Body of pancreas (tissue), 4 donors: ENCODE measurements at regions not wholly inside any gene's neighbourhood (a gene's known extent, or its start where the extent isn't known, plus 50 kb on each side); places are given as distances from the start of the nearest gene placed in this dataset.

Experiments
- ATAC-seq: fragments of 150-250 bp; one replicate; pipeline ENCODE4 v1.9.1; 2016
- DNase-seq, 4 donors: peaks; one replicate each; pipeline ENCODE4 v3.0.0-alpha.2; 2019
- H3K27ac ChIP-seq, 4 donors: fragments of 200-600 bp; sonication (generic); 1 replicate in 3 of 4; 2 replicates in 1 of 4; pipeline versions ENCODE4 v1.5.1 to v1.6.1; 2016 to 2019; ENCODE audit warnings: mild to moderate bottlenecking in 1 of 4, mixed read lengths in 1 of 4, moderate library complexity in 1 of 4
- H3K27me3 ChIP-seq, 2 donors: fragments of 200-600 bp; sonication (generic); one replicate each; pipeline ENCODE4 v1.6.0; 2016; ENCODE audit warnings: mild to moderate bottlenecking in 1 of 2
- H3K36me3 ChIP-seq, 2 donors: fragments of 200-600 bp; sonication (generic); replicated peaks in 1 of 2; 2 replicates each; pipeline ENCODE4 v1.5.1; 2016; ENCODE audit warnings: low read depth in 2 of 2; ENCODE audit not compliant: insufficient read depth in 1 of 2
- H3K4me1 ChIP-seq: fragments of 200-600 bp; sonication (generic); one replicate; pipeline ENCODE4 v1.6.0; 2016
- H3K4me3 ChIP-seq, 2 donors: fragments of 200-600 bp; sonication (generic); 1 replicate in 1 of 2; 2 replicates in 1 of 2; pipeline ENCODE4 v1.5.1; 2016 to 2019
- H3K9me3 ChIP-seq, 3 donors: fragments of 200-600 bp; sonication (generic); 1 replicate in 2 of 3; 2 replicates in 1 of 3; pipeline ENCODE4 v1.5.1; 2016
- CTCF ChIP-seq, 7 experiments: fragments of 450-650 bp in 4 of 7; fragments of 200-600 bp in 3 of 7; sonication (generic) in 3 of 7; IDR thresholded peaks; one replicate each; pipeline ENCODE4 v1.5.1; 2016 to 2019; ENCODE audit warnings: antibody characterized with exemption in 7 of 7
- POLR2A ChIP-seq, 3 donors: fragments of 450-650 bp; IDR thresholded peaks; one replicate each; pipeline ENCODE4 v1.6.1; 2016; ENCODE audit warnings: antibody characterized with exemption in 3 of 3, mild to moderate bottlenecking in 2 of 3
- WGBS, 2 donors: methylation state at CpG; one replicate each; pipeline ENCODE4 v1.1.5; 2017; 5-methylcytosine and 5-hydroxymethylcytosine counted together
- intact Hi-C: fragments of 100-400 bp; cut with DNase I; formaldehyde crosslinking; loops from one replicate; pipeline ENCODE4 v1.15.1; 2023

GRCh38 chr2:7847321-7847720, 834.5 kb upstream of the ID2 start:
- H3K4me3 ChIP-seq, result no peak overlapping the region
- intact Hi-C loops, result no loop called here
- no peak for TF ChIP-seq POLR2A (IDR thresholded peaks at IDR 0.05)
- no peak for TF ChIP-seq CTCF (IDR thresholded peaks at IDR 0.05)
- H3K27me3 ChIP-seq, result no peaks in the 10 kb centered on the region
- 82 to 84% methylated on average over 4 of the region's 4 CpGs for WGBS, 2 donors
- H3K4me1 ChIP-seq, result peaks cover 8% of the 10 kb centered on the region
- ATAC-seq (no peak), DNase-seq (no peak)
- no peaks in the 10 kb centered on the region for H3K9me3 ChIP-seq
- H3K27ac ChIP-seq, result peak overlapping the region in 2 of 4 donors; percentile 52 to 72
- no peaks in the 10 kb centered on the region for H3K36me3 ChIP-seq

- ATAC-seq (no peak), DNase-seq (no peak)
- no peak for TF ChIP-seq CTCF (IDR thresholded peaks at IDR 0.05)
- no peak for TF ChIP-seq POLR2A (IDR thresholded peaks at IDR 0.05)
- Histone ChIP-seq H3K27ac (peak overlapping the region in 1 of 4 donors; percentile 52), H3K36me3 (no peaks in the 10 kb centered on the region), H3K4me3 (no peak overlapping the region), H3K27me3 (no peaks in the 10 kb centered on the region), H3K4me1 (peaks cover 8% of the 10 kb centered on the region), H3K9me3 (no peaks in the 10 kb centered on the region)
- intact Hi-C loops, result no loop called here
- 70 to 88% methylated on average over 1 of the region's 1 CpG for WGBS, 2 donors
Measured at GRCh38 chr2:7849027-7849426, 832.8 kb upstream of the ID2 start.

GRCh38 chr2:7849531-7849930, 832.3 kb upstream of the ID2 start:
- 90 to 93% methylated on average over 2 to 5 of the region's 5 CpGs for WGBS, 2 donors
- no peaks in the 10 kb centered on the region for H3K36me3 ChIP-seq
- no peak for ATAC-seq
- H3K9me3 ChIP-seq, result no peaks in the 10 kb centered on the region
- peaks cover 8% of the 10 kb centered on the region for H3K4me1 ChIP-seq
- no peak for TF ChIP-seq CTCF (IDR thresholded peaks at IDR 0.05)
- no peak for TF ChIP-seq POLR2A (IDR thresholded peaks at IDR 0.05)
- intact Hi-C loops, result no loop called here
- no peak overlapping the region for H3K27ac ChIP-seq
- no peak for DNase-seq
- H3K27me3 ChIP-seq, result no peaks in the 10 kb centered on the region
- H3K4me3 ChIP-seq, result no peak overlapping the region

DNA sequence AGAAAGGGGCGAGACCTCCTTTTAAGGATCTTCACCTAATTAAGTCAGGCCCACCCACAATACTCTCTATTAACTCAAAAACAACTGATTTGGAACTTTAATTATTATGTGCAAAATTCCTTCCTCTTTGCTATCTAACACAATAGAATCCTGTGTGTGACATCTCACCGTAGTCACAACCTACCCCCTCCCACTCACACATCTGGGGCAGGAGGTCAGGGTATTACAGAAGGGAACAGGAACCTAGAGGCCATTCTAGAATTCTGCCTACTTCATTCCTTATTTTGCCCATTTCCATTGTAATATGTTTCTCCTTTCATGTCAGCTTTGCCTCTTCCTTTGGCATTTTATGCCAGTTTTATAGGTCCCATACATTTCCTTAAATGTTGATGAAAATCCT, 829.3 kb upstream of the ID2 start:
- Histone ChIP-seq H3K27me3 (no peaks in the 10 kb centered on the region), H3K9me3 (no peaks in the 10 kb centered on the region), H3K36me3 (no peaks in the 10 kb centered on the region), H3K4me3 (no peak overlapping the region), H3K27ac (no peak overlapping the region), H3K4me1 (peaks cover 8% of the 10 kb centered on the region)
- TF ChIP-seq CTCF (IDR thresholded peaks at IDR 0.05) (no peak), POLR2A (IDR thresholded peaks at IDR 0.05) (no peak)
- WGBS, 2 donors, result 47 to 56% methylated on average over 2 of the region's 2 CpGs
- ATAC-seq, result no peak
- intact Hi-C loops, result no loop called here
- DNase-seq, result no peak

DNA sequence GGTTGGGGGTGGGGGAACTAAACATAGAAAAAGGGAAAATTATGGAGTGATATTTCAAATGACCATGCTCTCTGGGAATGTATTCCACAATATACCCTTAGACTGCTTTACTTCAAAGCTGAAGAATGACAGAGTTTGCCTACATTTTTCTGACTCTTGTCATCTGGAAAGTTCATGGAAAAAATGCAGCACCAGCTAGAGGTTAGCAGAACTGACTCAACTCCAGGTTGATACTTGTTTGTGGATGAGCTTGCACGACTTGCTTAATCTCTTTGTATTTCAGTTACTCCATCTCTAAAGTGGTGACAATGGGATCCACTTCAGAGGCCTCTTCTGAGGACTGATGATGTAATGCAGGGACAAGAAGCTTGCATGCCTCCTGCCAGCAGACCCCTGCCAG, 824.0 kb upstream of the ID2 start:
- DNase-seq, result no peak
- WGBS, 2 donors, result 67 to 78% methylated on average over 1 of the region's 1 CpG

More for the DNA sequence above, 824.0 kb upstream of the ID2 start:
- Histone ChIP-seq H3K27ac (no peak overlapping the region), H3K4me3 (no peak overlapping the region), H3K9me3 (no peaks in the 10 kb centered on the region), H3K27me3 (no peaks in the 10 kb centered on the region), H3K36me3 (no peaks in the 10 kb centered on the region), H3K4me1 (no peaks in the 10 kb centered on the region)
- TF ChIP-seq POLR2A (IDR thresholded peaks at IDR 0.05) (no peak), CTCF (IDR thresholded peaks at IDR 0.05) (no peak)
- ATAC-seq, result no peak
- intact Hi-C loops, result no loop called here
